Naive thymus-derived CD8-positive, alpha-beta T cell (primary cell): ENCODE measurements at regions not wholly inside any gene's neighbourhood (a gene's known extent, or its start where the extent isn't known, plus 50 kb on each side); places are given as distances from the start of the nearest gene placed in this dataset.

ENCODE experiments used
- ATAC-seq, 2 donors: fragments of 150-1000 bp; cut with Tn5 transposase in 1 of 2; sonication (Bioruptor Pico), chemical (Tn5 transposase) in 1 of 2; 1 replicate in 1 of 2; 2 replicates in 1 of 2; pipeline ENCODE4 v1.10.0; 2021; ENCODE audit warnings: mild to moderate bottlenecking in 2 of 2, moderate library complexity in 2 of 2
- POLR2A ChIA-PET: fragments of 350-600 bp; sonication (Branson Sonifier 250); formaldehyde crosslinking; loops from one replicate; lab custom pipeline; 2021; ENCODE audit warnings: antibody characterized with exemption; lab: Charles Lee
- DNase-seq, 10 donors: peaks; one replicate each; pipeline versions ENCODE4 v3.0.0 to v3.0.0-alpha.2; 2020 to 2022
- H3K27ac Mint-ChIP-seq, 10 donors: one replicate each; pipeline ENCODE4 v1.8.0; 2020 to 2022; ENCODE audit warnings: mild to moderate bottlenecking in 10 of 10, mixed read lengths in 10 of 10, moderate library complexity in 4 of 10, inconsistent platforms in 1 of 10
- H3K27me3 Mint-ChIP-seq, 5 donors: one replicate each; pipeline ENCODE4 v1.8.0; 2021 to 2022; ENCODE audit warnings: mixed read lengths in 5 of 5
- H3K36me3 Mint-ChIP-seq, 3 donors: one replicate each; pipeline ENCODE4 v1.8.0; 2020 to 2022; ENCODE audit warnings: mixed read lengths in 3 of 3, mild to moderate bottlenecking in 2 of 3, inconsistent platforms in 1 of 3
- H3K4me1 Mint-ChIP-seq, 4 donors: one replicate each; pipeline ENCODE4 v1.8.0; 2021 to 2022; ENCODE audit warnings: mixed read lengths in 4 of 4
- H3K4me3 Mint-ChIP-seq, 10 donors: one replicate each; pipeline ENCODE4 v1.8.0; 2020 to 2022; ENCODE audit warnings: mild to moderate bottlenecking in 10 of 10, mixed read lengths in 10 of 10, moderate library complexity in 6 of 10, inconsistent platforms in 1 of 10
- H3K9me3 Mint-ChIP-seq, 9 donors: one replicate each; pipeline ENCODE4 v1.8.0; 2020 to 2022; ENCODE audit warnings: mixed read lengths in 9 of 9, mild to moderate bottlenecking in 3 of 9, inconsistent platforms in 1 of 9, moderate library complexity in 1 of 9

DNA sequence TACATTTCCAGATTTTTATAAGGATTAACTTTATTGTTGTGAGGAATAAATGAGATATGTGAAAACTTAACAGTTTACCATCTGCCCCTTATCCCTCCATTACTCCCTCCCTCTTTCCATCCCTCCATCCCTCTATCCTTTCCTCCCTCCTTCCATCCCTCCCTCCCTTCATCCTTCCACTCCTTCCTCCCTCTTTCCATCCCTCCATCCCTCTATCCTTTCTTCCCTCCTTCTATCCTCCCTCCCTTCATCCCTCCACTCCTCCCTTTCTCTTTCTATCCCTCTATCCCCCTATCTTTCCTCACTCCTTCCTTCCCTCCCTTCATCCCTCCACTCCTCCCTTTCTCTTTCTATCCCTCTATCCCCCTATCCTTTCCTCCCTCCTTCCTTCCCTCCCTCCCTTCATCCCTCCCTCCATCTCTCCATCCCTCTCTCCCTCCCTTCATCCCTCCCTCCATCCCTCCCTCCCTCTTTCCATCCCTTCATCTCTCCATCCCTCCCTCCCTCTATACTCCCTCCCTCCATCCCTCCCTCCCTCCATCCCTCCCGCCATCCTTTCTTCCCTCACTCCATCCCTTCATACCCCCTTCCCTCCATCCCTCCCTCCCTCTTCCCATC, 181.8 kb upstream of the PLXNC1 start:
- ATAC-seq (no peak), DNase-seq (no peak)
- Mint-ChIP-seq H3K27ac (no peak overlapping the region), H3K4me3 (no peak overlapping the region), H3K36me3 (no peaks in the 10 kb centered on the region), H3K4me1 (peaks cover 2 to 8% (median 5%) of the 10 kb centered on the region in 4 donors), H3K9me3 (peaks cover 0 to 9% (median 0%) of the 10 kb centered on the region in 9 donors), H3K27me3 (peaks cover 0 to 14% (median 9%) of the 10 kb centered on the region in 5 donors)
- POLR2A ChIA-PET = no interaction called here

DNA sequence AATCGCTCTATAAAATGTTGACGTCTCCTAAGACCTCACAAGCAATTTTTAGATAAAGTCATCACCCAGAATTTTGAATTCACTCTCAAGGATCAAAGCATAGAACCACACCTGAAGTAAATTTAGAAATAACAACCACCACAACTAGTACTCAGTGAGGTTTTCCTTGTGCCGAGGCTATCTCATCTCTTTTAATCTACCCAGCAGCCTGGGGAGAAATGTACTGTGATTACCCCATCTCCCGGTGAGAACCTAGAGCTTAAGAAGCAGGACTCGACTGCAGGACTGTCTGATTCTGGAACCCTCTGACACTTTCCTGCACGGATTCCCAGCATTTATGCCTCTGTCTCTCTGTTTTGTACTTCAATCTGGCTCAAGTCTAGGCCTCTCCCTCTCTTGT, 180.9 kb upstream of the PLXNC1 start:
- Mint-ChIP-seq H3K9me3 (peaks cover 0 to 9% (median 0%) of the 10 kb centered on the region in 9 donors), H3K36me3 (peaks cover 0 to 3% (median 0%) of the 10 kb centered on the region in 3 donors), H3K27ac (peak overlapping the region in 1 of 10 donors; percentile 16), H3K4me1 (peaks cover 2 to 8% (median 5%) of the 10 kb centered on the region in 4 donors), H3K4me3 (no peak overlapping the region), H3K27me3 (peaks cover 0 to 14% (median 9%) of the 10 kb centered on the region in 5 donors)
- POLR2A ChIA-PET = no interaction called here
- ATAC-seq (peak in 1 of 2 donors; percentile 12), DNase-seq (peak in 1 of 10 donors; percentile 4)

GRCh38 chr12:93968536-93969285, 179.7 kb upstream of the PLXNC1 start:
- POLR2A ChIA-PET = no interaction called here
- ATAC-seq = no peak
- peaks cover 0 to 3% (median 0%) of the 10 kb centered on the region in 3 donors for H3K36me3 Mint-ChIP-seq
- H3K27ac Mint-ChIP-seq = peak overlapping the region in 2 of 10 donors; percentile 16 to 39
- peaks cover 0 to 14% (median 9%) of the 10 kb centered on the region in 5 donors for H3K27me3 Mint-ChIP-seq
- H3K4me1 Mint-ChIP-seq = peaks cover 2 to 8% (median 5%) of the 10 kb centered on the region in 4 donors
- H3K4me3 Mint-ChIP-seq = no peak overlapping the region
- peaks cover 0 to 9% (median 0%) of the 10 kb centered on the region in 9 donors for H3K9me3 Mint-ChIP-seq
- DNase-seq = no peak

DNA sequence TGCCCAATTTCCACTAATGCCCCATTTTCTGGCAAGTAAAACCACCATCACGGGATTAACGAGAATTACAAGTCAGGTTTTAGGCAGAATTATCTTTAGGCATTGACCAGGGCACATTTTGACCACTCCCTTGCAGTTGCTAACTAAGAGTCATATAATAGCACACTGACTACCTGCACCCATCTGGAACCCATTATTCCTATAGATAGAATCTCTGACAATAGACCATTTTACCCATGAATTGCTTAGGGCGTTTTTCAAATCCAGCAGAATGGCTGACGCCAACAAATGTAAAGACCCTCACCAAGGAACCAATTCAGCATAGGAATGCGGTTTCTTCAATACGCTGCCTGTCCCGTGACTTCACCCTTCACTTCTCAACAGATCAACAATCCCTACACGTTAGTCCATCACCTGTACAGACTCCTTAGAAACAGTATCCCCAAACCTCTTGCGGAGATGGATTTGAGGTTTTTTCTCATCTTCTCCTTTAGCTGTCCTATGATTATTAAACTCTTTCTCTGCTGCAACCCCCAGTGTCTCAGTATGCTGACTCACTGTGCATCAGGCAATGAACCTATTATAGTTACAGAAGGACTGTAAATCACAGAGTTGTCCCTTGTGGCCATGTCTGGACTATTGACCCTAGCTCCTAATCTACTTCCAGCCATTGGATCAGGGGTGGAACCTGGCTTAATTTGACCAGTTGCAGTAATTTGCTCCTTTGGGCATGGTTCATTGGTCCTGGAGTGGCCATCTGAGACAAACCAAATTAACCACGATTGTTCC, 177.3 kb upstream of the PLXNC1 start:
- peaks cover 0 to 3% (median 0%) of the 10 kb centered on the region in 3 donors for H3K36me3 Mint-ChIP-seq
- DNase-seq (no peak), ATAC-seq (no peak)
- POLR2A ChIA-PET = no interaction called here
- peaks cover 0 to 9% (median 0%) of the 10 kb centered on the region in 9 donors for H3K9me3 Mint-ChIP-seq
- H3K4me3 Mint-ChIP-seq = no peak overlapping the region
- H3K27ac Mint-ChIP-seq = no peak overlapping the region
- H3K4me1 Mint-ChIP-seq = peaks cover 4 to 8% (median 5%) of the 10 kb centered on the region in 4 donors
- peaks cover 0 to 14% (median 9%) of the 10 kb centered on the region in 5 donors for H3K27me3 Mint-ChIP-seq

- ATAC-seq = no peak
- peaks cover 0 to 5% (median 2%) of the 10 kb centered on the region in 4 donors for H3K4me1 Mint-ChIP-seq
- peaks cover 0 to 7% (median 3%) of the 10 kb centered on the region in 5 donors for H3K27me3 Mint-ChIP-seq
- no peak for DNase-seq
- no peak overlapping the region for H3K27ac Mint-ChIP-seq
- no peak overlapping the region for H3K4me3 Mint-ChIP-seq
- POLR2A ChIA-PET = no interaction called here
- peaks cover 0 to 3% (median 0%) of the 10 kb centered on the region in 3 donors for H3K36me3 Mint-ChIP-seq
- peaks cover 0 to 9% (median 0%) of the 10 kb centered on the region in 9 donors for H3K9me3 Mint-ChIP-seq
Measured at GRCh38 chr12:93972411-93973208, 175.8 kb upstream of the PLXNC1 start.

DNA sequence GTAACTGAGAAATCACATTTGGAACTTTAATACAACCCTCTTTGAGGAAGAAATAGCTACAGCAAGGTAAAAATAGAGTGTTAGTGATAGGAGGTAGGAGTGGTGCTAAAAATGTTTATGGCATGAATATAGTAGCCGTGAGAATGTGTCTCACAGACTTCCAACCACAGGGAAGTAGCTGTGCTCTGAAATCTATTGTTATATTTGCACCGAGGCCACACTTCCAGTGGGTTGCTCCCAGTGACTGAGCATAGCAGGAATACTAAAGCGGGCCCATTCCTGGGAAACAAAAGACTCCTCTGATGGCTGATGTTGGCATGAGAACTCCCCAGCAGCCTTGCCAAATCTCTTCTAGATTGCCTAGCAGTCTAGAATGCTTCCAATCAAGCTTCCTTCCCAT, 174.1 kb upstream of the PLXNC1 start:
- ATAC-seq (no peak), DNase-seq (no peak)
- Mint-ChIP-seq H3K36me3 (peaks cover 0 to 3% (median 0%) of the 10 kb centered on the region in 3 donors), H3K4me3 (no peak overlapping the region), H3K4me1 (peaks cover 0 to 4% (median 1%) of the 10 kb centered on the region in 4 donors), H3K27me3 (peaks cover 0 to 6% (median 0%) of the 10 kb centered on the region in 5 donors), H3K9me3 (peaks cover 0 to 9% (median 0%) of the 10 kb centered on the region in 9 donors), H3K27ac (no peak overlapping the region)
- POLR2A ChIA-PET = no interaction called here

- ATAC-seq (no peak), DNase-seq (no peak)
- peak overlapping the region in 1 of 10 donors; percentile 27 for H3K27ac Mint-ChIP-seq
- POLR2A ChIA-PET = no interaction called here
- no peak overlapping the region for H3K4me3 Mint-ChIP-seq
- peaks cover 0 to 2% (median 0%) of the 10 kb centered on the region in 5 donors for H3K27me3 Mint-ChIP-seq
- peaks cover 0 to 3% (median 0%) of the 10 kb centered on the region in 3 donors for H3K36me3 Mint-ChIP-seq
- peaks cover 0 to 6% (median 0%) of the 10 kb centered on the region in 9 donors for H3K9me3 Mint-ChIP-seq
- H3K4me1 Mint-ChIP-seq = peaks cover 0 to 4% (median 1%) of the 10 kb centered on the region in 4 donors
Measured at GRCh38 chr12:93976024-93976423, 172.4 kb upstream of the PLXNC1 start.

DNA sequence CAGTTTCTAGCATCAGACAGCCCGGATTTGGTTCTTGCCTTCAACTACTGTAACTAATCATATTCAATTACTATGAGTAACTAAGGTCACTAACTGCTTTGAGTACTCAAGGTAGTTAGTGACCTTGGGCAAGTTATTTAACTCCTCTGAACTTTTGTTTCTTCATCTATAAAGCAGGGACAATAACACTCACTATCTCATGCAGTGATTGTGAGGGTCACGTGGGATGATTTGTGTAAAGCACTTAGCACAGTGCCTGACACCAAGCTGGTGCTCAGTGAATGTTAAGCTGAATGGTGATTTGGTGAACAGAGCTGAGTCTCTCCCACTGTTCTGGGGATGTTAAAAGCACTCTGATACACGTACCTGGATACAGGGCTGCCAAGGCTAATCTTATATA, 171.3 kb upstream of the PLXNC1 start:
- peaks cover 0 to 10% (median 2%) of the 10 kb centered on the region in 5 donors for H3K27me3 Mint-ChIP-seq
- POLR2A ChIA-PET = no interaction called here
- H3K4me3 Mint-ChIP-seq = no peak overlapping the region
- ATAC-seq (no peak), DNase-seq (no peak)
- H3K36me3 Mint-ChIP-seq = peaks cover 0 to 2% (median 0%) of the 10 kb centered on the region in 3 donors
- no peaks in the 10 kb centered on the region for H3K9me3 Mint-ChIP-seq
- peaks cover 0 to 6% (median 3%) of the 10 kb centered on the region in 4 donors for H3K4me1 Mint-ChIP-seq
- H3K27ac Mint-ChIP-seq = no peak overlapping the region

DNA sequence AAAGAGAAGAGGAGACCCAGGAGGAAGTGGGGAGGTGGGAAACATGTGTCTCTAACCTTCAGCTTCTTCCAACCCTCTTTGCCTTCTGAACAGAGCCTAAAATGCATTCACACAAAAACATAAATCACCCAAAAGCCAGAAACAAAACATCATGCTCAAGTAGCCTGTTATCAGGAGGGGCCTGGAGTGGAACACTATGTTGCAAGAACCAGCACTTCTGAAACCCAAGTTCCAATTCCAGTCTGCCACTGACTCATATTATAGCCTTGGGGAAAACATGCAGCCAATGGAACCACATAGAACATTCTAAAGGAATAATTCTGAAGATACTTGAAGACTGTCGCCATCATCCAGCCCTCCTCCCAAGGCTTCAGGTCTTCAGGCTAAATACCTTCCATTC, 169.8 kb upstream of the PLXNC1 start:
- POLR2A ChIA-PET = interaction anchor here (0.6 kb wide), 1 partner anchor 996 kb away, joined by 7 read pairs; no protein-coding TSS in a partner anchor
- Mint-ChIP-seq H3K27ac (no peak overlapping the region), H3K36me3 (no peaks in the 10 kb centered on the region), H3K27me3 (peaks cover 0 to 16% (median 2%) of the 10 kb centered on the region in 5 donors), H3K4me3 (no peak overlapping the region), H3K4me1 (peaks cover 3 to 16% (median 10%) of the 10 kb centered on the region in 4 donors), H3K9me3 (no peaks in the 10 kb centered on the region)
- ATAC-seq (no peak), DNase-seq (no peak)

- POLR2A ChIA-PET = no interaction called here
- H3K27me3 Mint-ChIP-seq = peaks cover 0 to 22% (median 2%) of the 10 kb centered on the region in 5 donors
- ATAC-seq (no peak), DNase-seq (peak in 3 of 10 donors; percentile 9 to 21 (median 10))
- peak overlapping the region in 1 of 10 donors; percentile 65 for H3K27ac Mint-ChIP-seq
- no peak overlapping the region for H3K4me3 Mint-ChIP-seq
- H3K4me1 Mint-ChIP-seq = peaks cover 3 to 16% (median 10%) of the 10 kb centered on the region in 4 donors
- H3K36me3 Mint-ChIP-seq = no peaks in the 10 kb centered on the region
- H3K9me3 Mint-ChIP-seq = peaks cover 0 to 2% (median 0%) of the 10 kb centered on the region in 9 donors
Measured at GRCh38 chr12:93979189-93979588, 169.2 kb upstream of the PLXNC1 start.

DNA sequence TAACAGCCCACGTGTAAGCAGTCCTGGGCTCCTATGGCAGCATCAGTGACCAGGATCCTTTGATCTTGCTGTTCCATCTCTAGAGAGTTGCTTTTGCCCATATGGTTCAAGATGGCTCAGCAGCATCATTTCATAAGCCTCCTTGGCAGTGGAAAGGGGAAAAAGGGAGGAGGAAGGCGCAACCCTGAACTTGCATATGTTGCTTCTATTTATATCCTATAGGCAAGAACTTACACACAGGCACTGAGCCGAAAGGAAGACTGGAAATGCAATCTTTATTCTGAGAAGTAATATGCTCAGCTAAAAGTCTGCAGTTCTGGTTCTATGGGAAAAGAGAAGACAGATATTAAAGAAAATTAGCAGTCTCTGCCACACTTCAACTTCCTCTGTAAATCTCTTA, 167.7 kb upstream of the PLXNC1 start:
- peaks cover 0 to 9% (median 0%) of the 10 kb centered on the region in 9 donors for H3K9me3 Mint-ChIP-seq
- no peak overlapping the region for H3K27ac Mint-ChIP-seq
- POLR2A ChIA-PET = no interaction called here

More for the DNA sequence above, 167.7 kb upstream of the PLXNC1 start:
- Mint-ChIP-seq H3K4me3 (no peak overlapping the region), H3K27me3 (peaks cover 0 to 22% (median 2%) of the 10 kb centered on the region in 5 donors), H3K4me1 (peaks cover 3 to 16% (median 10%) of the 10 kb centered on the region in 4 donors), H3K36me3 (no peaks in the 10 kb centered on the region)
- DNase-seq = no peak
- ATAC-seq = no peak
